Liver (tissue), 8 donors: ENCODE measurements at regions not wholly inside any gene's neighbourhood (a gene's known extent, or its start where the extent isn't known, plus 50 kb on each side); places are given as distances from the start of the nearest gene placed in this dataset.

Experiments
- DNase-seq: peaks from one replicate; pipeline ENCODE4 v3.0.0-alpha.2; 2017; ENCODE audit warnings: low spot score
- H3K27ac ChIP-seq, 2 donors: one replicate each; pipeline ENCODE4 v1.7.0; 2013; ENCODE audit warnings: inconsistent platforms in 2 of 2, low read length in 2 of 2, control low read depth in 1 of 2, low read depth in 1 of 2, mild to moderate bottlenecking in 1 of 2
- H3K27me3 ChIP-seq, 4 donors: one replicate each; pipeline versions ENCODE4 v1.6.1 to v1.7.0; 2013; ENCODE audit warnings: low read length in 3 of 4, inconsistent platforms in 1 of 4, mild to moderate bottlenecking in 1 of 4, moderate library complexity in 1 of 4; ENCODE audit not compliant: control insufficient read depth in 4 of 4, insufficient read depth in 4 of 4
- H3K36me3 ChIP-seq, 4 donors: one replicate each; pipeline versions ENCODE4 v1.6.1 to v1.7.0; 2013; ENCODE audit warnings: low read length in 3 of 4, mild to moderate bottlenecking in 3 of 4, low read depth in 1 of 4, moderate library complexity in 1 of 4; ENCODE audit not compliant: control insufficient read depth in 4 of 4, insufficient read depth in 3 of 4
- H3K4me1 ChIP-seq, 4 donors: one replicate each; pipeline versions ENCODE4 v1.6.1 to v1.7.0; 2013; ENCODE audit warnings: low read length in 3 of 4, mild to moderate bottlenecking in 3 of 4, moderate library complexity in 1 of 4; ENCODE audit not compliant: control insufficient read depth in 4 of 4, insufficient read depth in 4 of 4
- H3K4me3 ChIP-seq, 3 donors: one replicate each; pipeline versions ENCODE4 v1.6.1 to v1.7.0; 2013; ENCODE audit warnings: low read length in 3 of 3, control low read depth in 1 of 3, low read depth in 1 of 3, mild to moderate bottlenecking in 1 of 3
- H3K9ac ChIP-seq, 2 donors: one replicate each; pipeline ENCODE4 v1.7.0; 2013; ENCODE audit warnings: low read length in 2 of 2, mild to moderate bottlenecking in 2 of 2, moderate library complexity in 2 of 2, control low read depth in 1 of 2, low read depth in 1 of 2
- H3K9me3 ChIP-seq, 4 donors: one replicate each; pipeline versions ENCODE4 v1.6.1 to v1.7.0; 2013; ENCODE audit warnings: low read length in 3 of 4; ENCODE audit not compliant: control insufficient read depth in 4 of 4
- EGR1 ChIP-seq, 2 donors: IDR thresholded peaks; 2 replicates each; pipeline ENCODE4 v1.6.1; 2016 to 2018; ENCODE audit warnings: antibody characterized with exemption in 2 of 2, low read depth in 2 of 2
- FOXA1 ChIP-seq: IDR thresholded peaks from 2 replicates; pipeline ENCODE4 v1.6.1; 2016; ENCODE audit warnings: antibody characterized with exemption
- FOXA2 ChIP-seq: IDR thresholded peaks from 2 replicates; pipeline ENCODE4 v1.6.1; 2016; ENCODE audit warnings: antibody characterized with exemption
- GABPA ChIP-seq, 2 donors: IDR thresholded peaks in 1 of 2; conservative IDR thresholded peaks in 1 of 2; 2 replicates each; pipeline ENCODE4 v1.6.1; 2016; ENCODE audit warnings: antibody characterized with exemption in 2 of 2, mild to moderate bottlenecking in 1 of 2, moderate library complexity in 1 of 2
- HNF4A ChIP-seq, 2 donors: conservative IDR thresholded peaks; 2 replicates each; pipeline ENCODE4 v1.6.1; 2016; ENCODE audit warnings: antibody characterized with exemption in 2 of 2, mild to moderate bottlenecking in 2 of 2
- HNF4G ChIP-seq: IDR thresholded peaks from 2 replicates; pipeline ENCODE4 v1.6.1; 2016; ENCODE audit warnings: antibody characterized with exemption
- JUND ChIP-seq, 2 donors: IDR thresholded peaks; 2 replicates each; pipeline ENCODE4 v1.6.1; 2016; ENCODE audit warnings: antibody characterized with exemption in 2 of 2
- NR2F2 ChIP-seq: IDR thresholded peaks from 2 replicates; pipeline ENCODE4 v1.6.1; 2016; ENCODE audit warnings: antibody characterized with exemption
- RAD21 ChIP-seq, 2 donors: IDR thresholded peaks; 2 replicates each; pipeline ENCODE4 v1.6.1; 2016; ENCODE audit warnings: antibody characterized with exemption in 2 of 2, mild to moderate bottlenecking in 2 of 2
- SP1 ChIP-seq: IDR thresholded peaks from 2 replicates; pipeline ENCODE4 v1.6.1; 2018; ENCODE audit warnings: antibody characterized with exemption, mild to moderate bottlenecking
- TAF1 ChIP-seq: conservative IDR thresholded peaks from 2 replicates; pipeline ENCODE4 v1.6.1; 2016; ENCODE audit warnings: antibody characterized with exemption, mild to moderate bottlenecking
- YY1 ChIP-seq: IDR thresholded peaks from 2 replicates; pipeline ENCODE4 v1.6.1; 2016; ENCODE audit warnings: antibody characterized with exemption, mild to moderate bottlenecking
- WGBS: extraction: QIAGEN DNeasy Blood & Tissue Kit; methylation state at CpG from one replicate; pipeline ENCODE4 v1.1.7; 2013; 5-methylcytosine and 5-hydroxymethylcytosine counted together
- TF ChIP-seq, protein P1 (sequence below): IDR thresholded peaks from 2 replicates; pipeline ENCODE4 v1.6.1; 2016; ENCODE audit warnings: antibody characterized with exemption
- TF ChIP-seq, protein P2 (sequence below): IDR thresholded peaks from 2 replicates; pipeline ENCODE4 v1.6.1; 2016; ENCODE audit warnings: antibody characterized with exemption, mild to moderate bottlenecking
- TF ChIP-seq, protein P3 (sequence below): IDR thresholded peaks from 2 replicates; pipeline ENCODE4 v1.6.1; 2016; ENCODE audit warnings: antibody characterized with exemption
- TF ChIP-seq, protein P4 (sequence below): IDR thresholded peaks from 2 replicates; pipeline ENCODE4 v1.6.1; 2016; ENCODE audit warnings: antibody characterized with exemption
- TF ChIP-seq, protein P5 (sequence below): fragments of 150-350 bp; IDR thresholded peaks from 2 replicates; pipeline ENCODE4 v1.5.1; 2017; ENCODE audit warnings: improper control_type of control experiment, low read depth, low read length; ENCODE audit not compliant: missing input control
- donor health status: healthy.
- donor health status: healthy.
- donor health status: healthy.
- donor health status: healthy.
- donor health status: healthy.

DNA sequence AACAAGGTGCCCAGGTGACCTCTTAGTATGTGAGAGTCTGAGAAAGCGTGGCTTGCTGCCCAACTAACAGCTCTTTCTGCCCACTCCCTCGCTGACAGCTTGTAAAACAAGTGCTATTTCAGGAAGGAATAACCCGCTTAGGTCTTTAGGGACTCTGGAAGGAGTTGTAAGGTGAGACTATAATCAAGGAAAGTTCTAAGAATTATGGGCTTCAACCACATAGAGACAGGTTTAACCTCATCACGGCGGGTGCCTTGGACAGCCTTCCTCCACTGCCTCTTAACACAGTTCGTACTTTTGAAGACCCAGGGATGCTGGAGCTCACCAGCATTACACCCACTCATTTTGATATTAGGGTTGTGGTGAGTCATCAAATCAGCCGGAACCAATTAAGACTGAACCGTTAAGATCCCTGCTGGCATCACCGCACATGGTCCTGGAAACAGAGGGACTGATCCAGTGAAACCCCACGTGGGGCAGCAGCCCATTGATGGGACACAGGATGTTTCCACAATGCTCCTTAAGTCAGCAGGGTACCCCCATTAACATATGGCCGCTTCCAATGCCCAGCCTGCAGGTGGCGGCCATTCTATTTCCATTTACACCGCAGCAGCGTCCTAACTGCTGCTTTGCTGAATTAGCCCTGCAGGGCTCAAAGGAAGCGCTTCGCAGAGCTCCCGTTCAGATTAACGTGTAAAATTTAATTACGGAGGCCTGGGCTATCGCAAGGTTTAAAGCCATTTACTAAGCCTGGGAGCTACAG is 176.6 kb upstream of the SDK2 start:
- no peaks in the 10 kb centered on the region for H3K4me1 ChIP-seq

DNA sequence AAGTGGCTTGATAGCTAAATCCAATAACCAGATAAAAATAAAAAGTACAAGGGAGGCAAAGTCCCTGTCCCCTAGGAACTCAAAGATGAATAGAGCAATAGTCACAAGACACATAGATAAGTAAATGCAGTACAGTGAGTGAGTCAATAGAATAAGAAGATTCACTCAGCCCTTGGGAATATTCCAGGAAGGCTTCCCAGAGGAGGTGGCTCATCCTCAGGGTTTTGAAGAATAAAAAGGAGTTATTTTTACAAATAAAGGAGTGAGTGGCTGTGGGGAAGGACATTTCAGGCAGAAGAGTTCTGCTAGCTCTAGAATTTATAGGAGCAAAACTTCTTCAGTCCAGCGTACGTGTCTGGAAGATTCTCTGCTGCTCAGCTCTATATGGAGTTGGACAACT is 177.4 kb upstream of the SDK2 start:
- H3K27me3 ChIP-seq: no peaks in the 10 kb centered on the region
- TF ChIP-seq FOXA1 (no peak), FOXA2 (no peak), GABPA (IDR thresholded peaks at IDR 0.05 in 1 of 2, conservative IDR thresholded peaks at IDR 0.05 in 1 of 2) (no peak), TAF1 (no peak), RAD21 (IDR thresholded peaks at IDR 0.05) (no peak), EGR1 (IDR thresholded peaks at IDR 0.05; ENCODE audit: low read depth in 2 of 2) (no peak), YY1 (no peak), SP1 (no peak), HNF4G (no peak)
- TF ChIP-seq, protein P1, sequence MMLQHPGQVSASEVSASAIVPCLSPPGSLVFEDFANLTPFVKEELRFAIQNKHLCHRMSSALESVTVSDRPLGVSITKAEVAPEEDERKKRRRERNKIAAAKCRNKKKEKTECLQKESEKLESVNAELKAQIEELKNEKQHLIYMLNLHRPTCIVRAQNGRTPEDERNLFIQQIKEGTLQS: no peak
- no peak for DNase-seq
- WGBS: 97% methylated on average over 2 of the region's 2 CpGs
- H3K4me3 ChIP-seq: no peak overlapping the region
- no peaks in the 10 kb centered on the region for H3K4me1 ChIP-seq
- H3K9ac ChIP-seq: no peak overlapping the region
- H3K36me3 ChIP-seq: no peaks in the 10 kb centered on the region
- H3K9me3 ChIP-seq: no peaks in the 10 kb centered on the region
- no peak overlapping the region for H3K27ac ChIP-seq

More for the DNA sequence above, 176.6 kb upstream of the SDK2 start:
- H3K9ac ChIP-seq: no peak overlapping the region
- WGBS: 58% methylated on average over 20 of the region's 20 CpGs
- H3K27ac ChIP-seq: no peak overlapping the region
- no peaks in the 10 kb centered on the region for H3K27me3 ChIP-seq
- H3K9me3 ChIP-seq: no peaks in the 10 kb centered on the region
- H3K4me3 ChIP-seq: no peak overlapping the region
- DNase-seq: no peak
- TF ChIP-seq SP1: no peak
- TF ChIP-seq TAF1: no peak
- TF ChIP-seq, protein P1: no peak
- H3K36me3 ChIP-seq: no peaks in the 10 kb centered on the region

DNA sequence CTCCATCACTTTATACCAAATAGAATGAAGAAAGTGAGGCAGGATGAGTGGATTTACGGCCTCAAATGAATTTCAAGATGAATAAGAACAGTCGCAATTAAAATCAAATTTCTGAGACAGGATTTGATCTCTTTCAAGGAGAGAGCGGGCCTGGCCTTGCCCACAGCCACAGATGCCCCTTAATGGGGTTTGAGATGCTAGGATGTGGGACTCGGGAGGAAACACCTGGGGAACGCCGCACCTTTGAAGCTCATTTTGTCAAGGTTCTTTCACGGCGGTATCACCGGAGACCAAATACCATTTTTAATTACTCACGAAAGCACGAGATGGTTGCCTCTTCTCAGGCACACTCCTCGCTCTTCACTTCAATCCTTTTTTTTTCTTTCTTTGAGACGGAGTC is 178.1 kb upstream of the SDK2 start:
- no peak overlapping the region for H3K9ac ChIP-seq
- H3K27me3 ChIP-seq: no peaks in the 10 kb centered on the region
- no peak overlapping the region for H3K27ac ChIP-seq
- H3K4me3 ChIP-seq: no peak overlapping the region
- H3K9me3 ChIP-seq: no peaks in the 10 kb centered on the region
- no peak for TF ChIP-seq FOXA1
- no peak for TF ChIP-seq HNF4A (conservative IDR thresholded peaks at IDR 0.05)
- TF ChIP-seq, protein P2, sequence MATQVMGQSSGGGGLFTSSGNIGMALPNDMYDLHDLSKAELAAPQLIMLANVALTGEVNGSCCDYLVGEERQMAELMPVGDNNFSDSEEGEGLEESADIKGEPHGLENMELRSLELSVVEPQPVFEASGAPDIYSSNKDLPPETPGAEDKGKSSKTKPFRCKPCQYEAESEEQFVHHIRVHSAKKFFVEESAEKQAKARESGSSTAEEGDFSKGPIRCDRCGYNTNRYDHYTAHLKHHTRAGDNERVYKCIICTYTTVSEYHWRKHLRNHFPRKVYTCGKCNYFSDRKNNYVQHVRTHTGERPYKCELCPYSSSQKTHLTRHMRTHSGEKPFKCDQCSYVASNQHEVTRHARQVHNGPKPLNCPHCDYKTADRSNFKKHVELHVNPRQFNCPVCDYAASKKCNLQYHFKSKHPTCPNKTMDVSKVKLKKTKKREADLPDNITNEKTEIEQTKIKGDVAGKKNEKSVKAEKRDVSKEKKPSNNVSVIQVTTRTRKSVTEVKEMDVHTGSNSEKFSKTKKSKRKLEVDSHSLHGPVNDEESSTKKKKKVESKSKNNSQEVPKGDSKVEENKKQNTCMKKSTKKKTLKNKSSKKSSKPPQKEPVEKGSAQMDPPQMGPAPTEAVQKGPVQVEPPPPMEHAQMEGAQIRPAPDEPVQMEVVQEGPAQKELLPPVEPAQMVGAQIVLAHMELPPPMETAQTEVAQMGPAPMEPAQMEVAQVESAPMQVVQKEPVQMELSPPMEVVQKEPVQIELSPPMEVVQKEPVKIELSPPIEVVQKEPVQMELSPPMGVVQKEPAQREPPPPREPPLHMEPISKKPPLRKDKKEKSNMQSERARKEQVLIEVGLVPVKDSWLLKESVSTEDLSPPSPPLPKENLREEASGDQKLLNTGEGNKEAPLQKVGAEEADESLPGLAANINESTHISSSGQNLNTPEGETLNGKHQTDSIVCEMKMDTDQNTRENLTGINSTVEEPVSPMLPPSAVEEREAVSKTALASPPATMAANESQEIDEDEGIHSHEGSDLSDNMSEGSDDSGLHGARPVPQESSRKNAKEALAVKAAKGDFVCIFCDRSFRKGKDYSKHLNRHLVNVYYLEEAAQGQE: no peak
- no peak for TF ChIP-seq NR2F2
- TF ChIP-seq YY1: no peak
- TF ChIP-seq RAD21 (IDR thresholded peaks at IDR 0.05): no peak
- no peak for TF ChIP-seq SP1
- TF ChIP-seq FOXA2: no peak
- TF ChIP-seq HNF4G: no peak
- TF ChIP-seq, protein P3, sequence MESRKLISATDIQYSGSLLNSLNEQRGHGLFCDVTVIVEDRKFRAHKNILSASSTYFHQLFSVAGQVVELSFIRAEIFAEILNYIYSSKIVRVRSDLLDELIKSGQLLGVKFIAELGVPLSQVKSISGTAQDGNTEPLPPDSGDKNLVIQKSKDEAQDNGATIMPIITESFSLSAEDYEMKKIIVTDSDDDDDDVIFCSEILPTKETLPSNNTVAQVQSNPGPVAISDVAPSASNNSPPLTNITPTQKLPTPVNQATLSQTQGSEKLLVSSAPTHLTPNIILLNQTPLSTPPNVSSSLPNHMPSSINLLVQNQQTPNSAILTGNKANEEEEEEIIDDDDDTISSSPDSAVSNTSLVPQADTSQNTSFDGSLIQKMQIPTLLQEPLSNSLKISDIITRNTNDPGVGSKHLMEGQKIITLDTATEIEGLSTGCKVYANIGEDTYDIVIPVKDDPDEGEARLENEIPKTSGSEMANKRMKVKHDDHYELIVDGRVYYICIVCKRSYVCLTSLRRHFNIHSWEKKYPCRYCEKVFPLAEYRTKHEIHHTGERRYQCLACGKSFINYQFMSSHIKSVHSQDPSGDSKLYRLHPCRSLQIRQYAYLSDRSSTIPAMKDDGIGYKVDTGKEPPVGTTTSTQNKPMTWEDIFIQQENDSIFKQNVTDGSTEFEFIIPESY: no peak
- TF ChIP-seq, protein P4, sequence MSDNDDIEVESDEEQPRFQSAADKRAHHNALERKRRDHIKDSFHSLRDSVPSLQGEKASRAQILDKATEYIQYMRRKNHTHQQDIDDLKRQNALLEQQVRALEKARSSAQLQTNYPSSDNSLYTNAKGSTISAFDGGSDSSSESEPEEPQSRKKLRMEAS: no peak
- TF ChIP-seq, protein P5, sequence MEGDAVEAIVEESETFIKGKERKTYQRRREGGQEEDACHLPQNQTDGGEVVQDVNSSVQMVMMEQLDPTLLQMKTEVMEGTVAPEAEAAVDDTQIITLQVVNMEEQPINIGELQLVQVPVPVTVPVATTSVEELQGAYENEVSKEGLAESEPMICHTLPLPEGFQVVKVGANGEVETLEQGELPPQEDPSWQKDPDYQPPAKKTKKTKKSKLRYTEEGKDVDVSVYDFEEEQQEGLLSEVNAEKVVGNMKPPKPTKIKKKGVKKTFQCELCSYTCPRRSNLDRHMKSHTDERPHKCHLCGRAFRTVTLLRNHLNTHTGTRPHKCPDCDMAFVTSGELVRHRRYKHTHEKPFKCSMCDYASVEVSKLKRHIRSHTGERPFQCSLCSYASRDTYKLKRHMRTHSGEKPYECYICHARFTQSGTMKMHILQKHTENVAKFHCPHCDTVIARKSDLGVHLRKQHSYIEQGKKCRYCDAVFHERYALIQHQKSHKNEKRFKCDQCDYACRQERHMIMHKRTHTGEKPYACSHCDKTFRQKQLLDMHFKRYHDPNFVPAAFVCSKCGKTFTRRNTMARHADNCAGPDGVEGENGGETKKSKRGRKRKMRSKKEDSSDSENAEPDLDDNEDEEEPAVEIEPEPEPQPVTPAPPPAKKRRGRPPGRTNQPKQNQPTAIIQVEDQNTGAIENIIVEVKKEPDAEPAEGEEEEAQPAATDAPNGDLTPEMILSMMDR: no peak
- TF ChIP-seq, protein P1: no peak
- TF ChIP-seq EGR1 (IDR thresholded peaks at IDR 0.05; ENCODE audit: low read depth in 2 of 2): no peak
- TF ChIP-seq JUND (IDR thresholded peaks at IDR 0.05): no peak
- no peaks in the 10 kb centered on the region for H3K4me1 ChIP-seq
- no peak for DNase-seq
- H3K36me3 ChIP-seq: no peaks in the 10 kb centered on the region
- 94% methylated on average over 13 of the region's 13 CpGs for WGBS
